ENCODE measurements at regions not wholly inside any gene's neighbourhood (a gene's known extent, or its start where the extent isn't known, plus 50 kb on each side); places are given as distances from the start of the nearest gene placed in this dataset.

- 28% methylated on average over 5 of the region's 5 CpGs for WGBS (ENCODE audit: missing lambda C conversion rate)
- no peak for DNase-seq (ENCODE audit: low read depth in 1 of 2, low spot score in 1 of 2)
- Histone ChIP-seq H3K4me1 (no peaks in the 10 kb centered on the region), H3K4me2 (no peak overlapping the region), H3K4me3 (no peak overlapping the region), H3K27ac (no peak overlapping the region), H3K9me3 (no peaks in the 10 kb centered on the region)
- no peak for FAIRE-seq
- CTCF ChIA-PET = interaction anchor here (1.0 to 22.7 kb wide), 12 partner anchors 10 to 532 kb away, joined by 3 to 345 read pairs (median 6); no protein-coding TSS in a partner anchor
- TF ChIP-seq KDM5A (IDR thresholded peaks at IDR 0.05) (no peak), NR3C1 (IDR thresholded peaks at IDR 0.05) (no peak), BCL3 (IDR thresholded peaks at IDR 0.05) (no peak), HOXB5 (CRISPR knock-in tag; IDR thresholded peaks at IDR 0.05) (no peak), ZSCAN20 (CRISPR knock-in tag; IDR thresholded peaks at IDR 0.05) (no peak), E2F6 (IDR thresholded peaks at IDR 0.05; ENCODE audit: borderline replicate concordance, low read depth) (no peak)
- no peak for ATAC-seq
- POLR2A ChIA-PET = no interaction called here
These were observed 89.3 kb downstream of the IRF8 start for GRCh38 chr16:85988306-85988705.

DNA sequence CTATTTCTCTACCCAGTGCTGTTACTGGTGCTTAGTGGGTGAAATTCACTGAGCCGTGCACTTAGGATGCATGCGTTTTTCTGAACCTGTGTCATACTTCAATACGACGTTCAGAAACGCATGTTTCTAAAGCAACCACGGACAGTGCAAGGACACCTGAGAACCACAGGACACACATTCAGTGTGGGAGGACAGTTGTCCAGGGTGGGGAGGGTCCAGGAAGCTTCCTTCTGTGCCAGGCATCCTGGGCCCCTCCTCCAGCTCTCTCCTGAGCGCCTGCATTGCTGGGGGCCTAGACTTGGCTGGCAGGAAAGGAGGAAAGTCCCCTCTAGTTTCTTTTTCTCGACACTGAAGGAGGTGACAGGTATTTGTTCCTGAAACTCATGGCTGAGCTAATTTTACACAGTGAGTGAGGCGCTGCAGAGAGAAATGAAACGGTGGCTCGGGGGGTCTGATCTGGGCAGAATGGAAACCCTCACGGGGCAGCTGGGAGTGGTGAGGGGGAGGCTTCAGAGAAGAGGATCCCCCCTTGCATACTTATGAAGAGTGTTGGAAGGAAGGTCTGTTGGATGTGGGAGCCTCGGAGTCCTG is 89.9 kb downstream of the IRF8 start:
- Histone ChIP-seq H3K9me3 (no peaks in the 10 kb centered on the region), H3K4me1 (no peaks in the 10 kb centered on the region), H3K27ac (no peak overlapping the region), H3K4me3 (no peak overlapping the region), H3K4me2 (no peak overlapping the region)
- 26% methylated on average over 12 of the region's 13 CpGs for WGBS (ENCODE audit: missing lambda C conversion rate)
- no peak for FAIRE-seq
- POLR2A ChIA-PET = no interaction called here
- TF ChIP-seq E2F6 (IDR thresholded peaks at IDR 0.05; ENCODE audit: borderline replicate concordance, low read depth) = no peak
- TF ChIP-seq HOXA7 (CRISPR knock-in tag; IDR thresholded peaks at IDR 0.05) = no peak
- TF ChIP-seq JUN (IDR thresholded peaks at IDR 0.05) = no peak
- no peak for TF ChIP-seq RARB (CRISPR knock-in tag; IDR thresholded peaks at IDR 0.05)
- TF ChIP-seq RAD21 (conservative IDR thresholded peaks at IDR 0.05 in 1 of 2, IDR thresholded peaks at IDR 0.05 in 1 of 2) = no peak
- no peak for TF ChIP-seq NR3C1 (IDR thresholded peaks at IDR 0.05)
- TF ChIP-seq CBX8 (IDR thresholded peaks at IDR 0.05) = no peak
- TF ChIP-seq POLR2AphosphoS2 (conservative IDR thresholded peaks at IDR 0.05; ENCODE audit: low read length) = no peak
- TF ChIP-seq, protein P1, sequence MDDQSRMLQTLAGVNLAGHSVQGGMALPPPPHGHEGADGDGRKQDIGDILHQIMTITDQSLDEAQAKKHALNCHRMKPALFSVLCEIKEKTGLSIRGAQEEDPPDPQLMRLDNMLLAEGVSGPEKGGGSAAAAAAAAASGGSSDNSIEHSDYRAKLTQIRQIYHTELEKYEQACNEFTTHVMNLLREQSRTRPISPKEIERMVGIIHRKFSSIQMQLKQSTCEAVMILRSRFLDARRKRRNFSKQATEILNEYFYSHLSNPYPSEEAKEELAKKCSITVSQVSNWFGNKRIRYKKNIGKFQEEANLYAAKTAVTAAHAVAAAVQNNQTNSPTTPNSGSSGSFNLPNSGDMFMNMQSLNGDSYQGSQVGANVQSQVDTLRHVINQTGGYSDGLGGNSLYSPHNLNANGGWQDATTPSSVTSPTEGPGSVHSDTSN (IDR thresholded peaks at IDR 0.05) = no peak
- TF ChIP-seq FOSB (CRISPR knock-in tag; IDR thresholded peaks at IDR 0.05) = no peak
- TF ChIP-seq CTCF (IDR thresholded peaks at IDR 0.05) = no peak
- TF ChIP-seq, protein P2, sequence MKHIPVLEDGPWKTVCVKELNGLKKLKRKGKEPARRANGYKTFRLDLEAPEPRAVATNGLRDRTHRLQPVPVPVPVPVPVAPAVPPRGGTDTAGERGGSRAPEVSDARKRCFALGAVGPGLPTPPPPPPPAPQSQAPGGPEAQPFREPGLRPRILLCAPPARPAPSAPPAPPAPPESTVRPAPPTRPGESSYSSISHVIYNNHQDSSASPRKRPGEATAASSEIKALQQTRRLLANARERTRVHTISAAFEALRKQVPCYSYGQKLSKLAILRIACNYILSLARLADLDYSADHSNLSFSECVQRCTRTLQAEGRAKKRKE (CRISPR knock-in tag; IDR thresholded peaks at IDR 0.05; ENCODE audit: low read depth) = no peak
- TF ChIP-seq CEBPB (IDR thresholded peaks at IDR 0.05) = no peak
- TF ChIP-seq TP53 (CRISPR knock-in tag; IDR thresholded peaks at IDR 0.05) = no peak
- TF ChIP-seq EHF (CRISPR knock-in tag; IDR thresholded peaks at IDR 0.05) = no peak
- no peak for TF ChIP-seq RCOR1 (IDR thresholded peaks at IDR 0.05; ENCODE audit: low read depth, low read length)
- CTCF ChIA-PET = interaction anchor here (1.0 to 22.7 kb wide), 11 partner anchors 9 to 532 kb away, joined by 3 to 345 read pairs (median 8); no protein-coding TSS in a partner anchor
- no peak for DNase-seq (ENCODE audit: low read depth in 1 of 2, low spot score in 1 of 2)
- ATAC-seq = no peak

Measured in A549 (cell line).